ENCODE measurements at regions not wholly inside any gene's neighbourhood (a gene's known extent, or its start where the extent isn't known, plus 50 kb on each side); places are given as distances from the start of the nearest gene placed in this dataset.
A peak's percentile ranks its signal among the peaks of the same experiment; 100 is the strongest.

GRCh38 chrX:69110116-69110530 is 55.1 kb downstream of the PJA1 start:
- no peak for TF ChIP-seq CTCF (conservative IDR thresholded peaks at IDR 0.05; ENCODE audit: control insufficient read depth, insufficient read depth, low read depth, low read length)
- DNase-seq (ENCODE audit: low read depth) = no peak
- H3K4me3 ChIP-seq (ENCODE audit: control insufficient read depth, low read depth, low read length) = no peak overlapping the region

DNA sequence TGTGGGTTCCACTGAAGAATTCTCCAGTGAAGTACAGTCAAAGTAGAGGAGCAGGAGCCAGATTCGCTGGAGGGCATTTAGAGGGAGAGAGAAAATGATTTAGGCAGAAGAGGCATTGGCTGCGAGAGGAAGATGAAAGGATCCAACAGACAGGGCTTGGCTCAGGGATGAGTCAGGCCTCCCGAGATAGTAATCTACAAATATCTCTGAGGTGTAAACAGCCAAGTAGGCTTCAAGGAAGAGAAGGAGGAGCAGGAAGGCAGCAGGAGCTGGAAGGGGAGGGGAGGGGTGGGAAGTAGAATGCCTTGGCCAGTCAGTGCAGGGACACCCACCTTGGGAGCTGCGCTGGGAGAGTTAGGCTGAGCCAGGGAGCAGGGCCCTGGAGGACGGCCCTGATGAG is 55.5 kb downstream of the PJA1 start:
- no peak overlapping the region for H3K4me3 ChIP-seq (ENCODE audit: control insufficient read depth, low read depth, low read length)
- no peak for TF ChIP-seq CTCF (conservative IDR thresholded peaks at IDR 0.05; ENCODE audit: control insufficient read depth, insufficient read depth, low read depth, low read length)
- DNase-seq (ENCODE audit: low read depth) = peak; percentile 58

DNA sequence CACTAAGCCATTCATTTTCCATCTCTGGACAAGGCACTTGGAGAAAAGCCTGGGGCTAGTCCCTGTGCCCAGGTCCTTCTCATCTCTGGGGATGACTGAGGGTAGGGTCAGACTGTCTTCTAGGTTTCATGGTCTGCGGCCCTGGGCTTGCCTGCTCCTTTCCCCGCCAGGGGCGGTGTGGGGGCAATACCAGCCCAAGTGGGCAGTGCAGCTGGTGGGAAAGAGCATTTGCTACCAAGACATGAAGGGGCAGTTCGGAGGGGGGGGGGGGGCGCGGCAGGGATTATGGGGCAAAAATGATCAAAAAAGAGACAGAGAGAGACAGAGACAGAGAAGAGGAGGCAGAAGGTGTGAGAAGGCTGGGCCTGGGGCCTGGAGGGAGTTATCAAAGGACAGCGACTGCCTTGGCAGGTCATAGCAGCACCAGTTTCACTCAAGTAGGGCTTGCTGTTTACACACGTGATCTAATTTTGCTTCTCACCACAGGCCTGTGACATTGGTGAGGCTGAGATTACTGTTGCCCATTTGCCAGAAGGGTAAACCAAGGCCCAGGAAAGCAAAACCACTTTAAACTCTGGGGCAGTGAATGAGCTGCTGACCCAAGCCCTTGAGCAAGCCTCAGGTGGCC is 56.1 kb downstream of the PJA1 start:
- TF ChIP-seq CTCF (conservative IDR thresholded peaks at IDR 0.05; ENCODE audit: control insufficient read depth, insufficient read depth, low read depth, low read length) = no peak
- DNase-seq (ENCODE audit: low read depth) = no peak
- H3K4me3 ChIP-seq (ENCODE audit: control insufficient read depth, low read depth, low read length) = no peak overlapping the region

DNA sequence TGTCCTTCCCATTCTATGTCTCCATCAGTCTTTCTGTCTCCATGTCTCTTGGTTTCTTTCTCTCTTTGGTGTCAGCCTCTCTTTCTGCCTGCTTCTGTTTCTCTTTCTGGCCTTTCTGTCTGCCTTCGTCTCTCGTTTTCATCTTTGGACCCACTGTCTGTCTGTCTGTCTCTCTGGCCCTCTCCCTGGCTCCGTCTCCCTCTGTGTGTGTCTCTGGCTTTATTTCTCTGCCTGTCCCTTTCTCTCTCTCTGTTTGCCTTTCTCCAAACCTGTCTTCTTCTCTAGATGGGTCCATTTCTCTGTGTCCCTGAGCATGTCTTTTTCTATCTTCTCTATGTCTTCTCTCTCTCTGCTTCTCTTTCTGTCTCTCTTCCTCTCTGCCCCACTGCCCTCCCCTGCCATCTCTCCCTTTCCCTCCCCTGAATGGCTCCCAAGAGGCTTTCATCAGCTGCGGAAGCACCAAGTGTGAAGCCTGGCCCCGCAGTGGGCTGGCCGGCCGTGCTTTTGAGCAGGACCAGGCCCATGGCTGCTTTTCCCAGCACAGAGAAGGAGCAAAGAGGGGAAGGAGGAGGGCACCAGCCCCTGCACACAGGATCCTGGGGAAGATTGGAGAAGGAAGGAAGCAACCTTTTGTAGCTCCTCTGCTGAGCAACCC is 57.4 kb downstream of the PJA1 start:
- no peak for TF ChIP-seq CTCF (conservative IDR thresholded peaks at IDR 0.05; ENCODE audit: control insufficient read depth, insufficient read depth, low read depth, low read length)
- DNase-seq (ENCODE audit: low read depth) = no peak
- no peak overlapping the region for H3K4me3 ChIP-seq (ENCODE audit: control insufficient read depth, low read depth, low read length)

DNA sequence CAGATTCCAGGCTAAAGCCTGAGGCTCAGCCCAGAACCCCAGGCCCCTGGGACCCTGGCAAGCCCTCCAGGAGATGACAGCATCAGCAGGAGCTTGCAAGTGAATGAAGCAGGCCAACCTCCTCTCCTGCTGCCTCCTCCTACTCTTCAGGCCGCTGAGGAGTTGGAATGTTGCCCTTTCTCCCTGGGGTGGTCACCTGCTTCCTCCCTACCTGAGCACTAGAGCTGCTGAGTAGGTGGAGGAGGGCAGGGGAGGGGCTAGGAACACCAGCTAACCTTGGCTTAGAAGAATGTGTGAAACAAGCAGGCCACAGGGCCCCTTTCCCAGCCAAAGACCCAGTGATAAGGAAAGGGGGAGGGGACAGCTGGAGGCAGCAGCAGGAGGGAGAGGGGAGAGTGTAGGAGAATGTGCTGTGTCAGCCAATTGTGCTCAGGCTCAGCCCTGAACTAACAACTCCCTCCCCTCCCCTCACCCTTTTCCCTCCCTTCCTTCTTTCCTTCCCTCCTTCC is 58.0 kb downstream of the PJA1 start:
- no peak for DNase-seq (ENCODE audit: low read depth)
- H3K4me3 ChIP-seq (ENCODE audit: control insufficient read depth, low read depth, low read length) = no peak overlapping the region
- TF ChIP-seq CTCF (conservative IDR thresholded peaks at IDR 0.05; ENCODE audit: control insufficient read depth, insufficient read depth, low read depth, low read length) = no peak

DNA sequence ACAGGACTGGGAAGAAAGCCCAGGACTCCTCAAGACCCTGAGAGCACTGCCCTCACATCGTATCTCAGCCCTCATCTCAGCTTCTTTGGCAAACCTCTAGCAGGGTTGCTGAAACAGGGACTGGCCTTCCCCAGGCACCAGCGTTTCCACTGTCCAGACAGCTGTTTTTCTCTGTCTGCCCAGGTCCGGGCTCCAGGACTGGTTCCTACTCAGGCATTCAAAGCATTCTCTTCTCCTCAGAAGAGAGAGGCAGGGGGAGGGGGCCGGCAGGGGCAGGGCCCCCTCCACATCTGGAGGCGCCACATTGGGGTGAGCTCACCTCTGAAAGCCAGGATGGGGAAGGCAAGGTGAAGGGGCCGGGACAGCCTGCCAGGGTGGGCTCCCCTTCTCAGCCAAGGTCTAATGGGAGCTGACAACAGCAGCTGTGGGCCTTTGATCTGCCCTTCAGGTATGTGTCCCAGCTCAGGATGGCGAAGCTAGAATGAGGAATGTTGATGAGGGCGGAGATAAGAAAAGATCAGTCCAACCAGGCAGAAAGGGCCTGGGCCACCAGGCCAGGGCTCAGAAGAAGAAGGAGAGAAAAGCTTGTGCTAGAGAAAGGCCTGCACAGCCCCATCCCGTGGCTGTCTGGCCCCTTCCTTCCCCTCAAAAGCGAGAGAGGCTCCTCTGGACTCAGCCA is 60.4 kb downstream of the PJA1 start:
- no peak overlapping the region for H3K4me3 ChIP-seq (ENCODE audit: control insufficient read depth, low read depth, low read length)
- TF ChIP-seq CTCF (conservative IDR thresholded peaks at IDR 0.05; ENCODE audit: control insufficient read depth, insufficient read depth, low read depth, low read length) = no peak
- DNase-seq (ENCODE audit: low read depth) = no peak
